HG02678 (cell line): ENCODE measurements at regions not wholly inside any gene's neighbourhood (a gene's known extent, or its start where the extent isn't known, plus 50 kb on each side); places are given as distances from the start of the nearest gene placed in this dataset.

Experiments
- ATAC-seq: cut with Tn5 transposase; IDR thresholded peaks from one replicate; pipeline ENCODE4 v1.9.1; 2021; ENCODE audit warnings: mild to moderate bottlenecking, moderate library complexity; ENCODE audit not compliant: unreplicated experiment

- no peak for ATAC-seq
These were observed 229.8 kb downstream of the PIK3C3 start for GRCh38 chr18:42184685-42185477.

DNA sequence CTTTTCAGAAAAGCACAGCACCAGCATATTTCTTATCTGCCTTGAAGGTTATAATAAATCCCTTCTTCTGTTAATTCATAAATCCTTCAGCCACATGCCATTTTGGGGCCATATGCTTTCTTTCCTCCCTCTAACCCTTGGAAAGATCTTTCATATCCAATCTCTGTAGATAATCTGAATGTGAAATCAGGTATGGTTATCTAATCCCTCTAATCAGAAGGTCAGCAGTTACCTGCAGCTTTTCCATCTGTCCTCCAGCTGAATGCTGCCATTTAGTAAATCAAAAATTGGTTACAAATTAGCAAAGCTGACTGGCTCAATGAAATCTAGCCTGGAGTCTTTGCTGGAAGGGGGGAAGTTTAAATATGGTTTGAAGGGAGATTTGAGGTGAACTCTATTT lies 230.5 kb downstream of the PIK3C3 start:
- ATAC-seq, result no peak

GRCh38 chr18:42187611-42188380 lies 232.8 kb downstream of the PIK3C3 start:
- peak; percentile 89 for ATAC-seq

- ATAC-seq, result no peak
These were observed 235.6 kb downstream of the PIK3C3 start for GRCh38 chr18:42190643-42191042.

GRCh38 chr18:42192251-42193248 lies 237.5 kb downstream of the PIK3C3 start:
- ATAC-seq, result no peak

GRCh38 chr18:42196651-42197050 lies 241.6 kb downstream of the PIK3C3 start:
- ATAC-seq, result no peak

DNA sequence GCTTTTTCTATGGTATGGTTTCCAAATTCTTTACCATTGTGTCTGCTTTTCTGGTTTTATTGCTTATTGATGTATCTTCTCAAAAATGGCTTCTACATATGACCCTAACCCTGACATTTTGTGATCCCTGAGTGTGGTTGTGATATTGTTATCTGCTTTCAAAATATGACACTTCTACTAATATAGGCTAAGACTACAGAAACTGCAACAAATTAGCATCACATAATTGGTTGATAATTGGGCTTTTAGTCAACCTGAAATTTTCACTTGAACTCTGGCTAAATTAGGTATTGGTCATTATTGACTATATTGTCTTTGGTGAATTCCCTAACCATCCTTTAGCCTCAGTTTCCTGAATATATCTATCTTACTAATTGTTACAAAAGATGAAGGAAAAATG lies 246.1 kb downstream of the PIK3C3 start:
- no peak for ATAC-seq

DNA sequence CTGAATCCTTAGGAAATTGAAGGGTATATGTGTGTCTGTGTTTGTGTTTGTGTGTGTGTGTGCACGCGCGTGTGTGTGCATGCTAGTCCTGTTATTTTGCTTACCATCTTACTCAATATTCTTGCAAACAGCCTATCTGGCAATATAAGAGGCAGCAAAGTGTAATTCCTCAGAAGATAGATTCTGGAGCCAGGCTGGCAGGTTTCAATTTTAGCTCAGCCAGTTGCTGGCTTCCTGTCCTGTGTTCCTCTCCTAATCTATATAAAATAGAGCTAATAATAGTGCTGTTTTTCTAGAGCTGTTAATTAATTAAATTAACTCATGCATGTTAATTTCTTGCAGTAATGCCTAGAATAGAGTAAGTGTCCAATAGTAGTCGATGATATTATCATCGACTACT lies 256.2 kb downstream of the PIK3C3 start:
- ATAC-seq, result no peak

GRCh38 chr18:42222557-42222956 lies 267.5 kb downstream of the PIK3C3 start:
- ATAC-seq, result no peak

DNA sequence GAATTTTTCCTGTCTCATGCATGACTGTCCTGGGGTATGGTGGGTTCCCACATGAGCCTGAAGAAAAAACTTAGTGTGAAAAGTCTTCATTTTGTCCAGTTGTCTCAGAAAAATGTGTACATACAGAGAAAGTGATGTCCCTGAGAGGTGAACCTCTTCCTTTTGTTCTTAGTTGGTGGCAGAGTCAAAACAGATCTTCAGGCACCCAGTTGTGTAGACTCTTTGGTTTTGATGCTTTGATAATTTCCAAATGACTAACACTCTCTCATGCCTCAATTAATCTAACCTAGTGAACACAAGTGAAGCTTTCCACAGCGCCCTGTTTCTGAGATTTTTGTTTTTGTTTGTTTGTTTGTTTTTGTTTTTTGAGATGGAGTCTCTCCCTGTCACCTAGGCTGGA lies 273.5 kb downstream of the PIK3C3 start:
- no peak for ATAC-seq

DNA sequence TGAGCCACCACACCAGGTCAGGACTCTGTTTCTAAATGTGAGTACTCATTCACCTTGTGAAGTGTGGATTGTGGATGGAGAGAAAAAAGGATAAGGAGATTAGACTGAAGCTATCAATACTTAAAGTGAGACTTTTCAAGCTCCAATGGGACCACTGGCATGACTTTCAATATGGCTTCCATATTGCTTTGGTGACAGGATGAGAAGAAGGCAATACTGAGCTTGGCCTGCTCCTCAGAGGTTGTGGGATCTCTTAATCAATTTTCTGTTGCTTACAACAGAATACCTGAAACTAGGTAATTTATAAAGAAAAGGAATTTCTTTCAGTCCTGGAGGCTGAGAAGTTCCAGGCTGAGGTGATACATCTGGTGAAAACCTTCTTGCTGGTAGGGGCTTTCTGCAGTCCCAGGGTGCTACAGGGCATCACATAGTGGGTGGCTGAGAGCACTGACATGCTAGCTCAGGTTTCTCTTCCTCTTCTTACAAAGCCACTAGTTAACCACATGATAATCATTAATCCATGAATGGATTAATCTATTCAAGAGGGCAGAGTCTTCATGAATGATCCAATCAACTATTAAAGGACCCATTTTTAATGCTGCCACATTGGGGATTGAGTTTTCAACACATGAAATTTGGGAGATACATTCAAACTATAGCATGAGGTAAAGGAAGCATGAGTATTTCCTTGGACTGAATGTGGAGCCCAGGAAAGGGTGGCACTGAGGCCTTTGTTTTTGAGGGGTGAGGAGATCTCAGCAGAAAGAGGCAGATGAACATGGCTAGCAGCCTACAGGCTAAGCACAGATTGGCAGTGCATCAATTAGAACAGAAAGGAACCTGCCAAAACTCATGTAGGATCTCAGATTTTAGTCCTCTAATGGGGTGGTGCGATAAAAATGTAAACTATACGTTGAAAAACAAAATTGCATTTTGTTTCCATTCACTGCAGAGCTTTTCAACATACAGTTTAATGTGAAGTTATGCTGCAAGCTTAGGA lies 274.5 kb downstream of the PIK3C3 start:
- peak; percentile 99 for ATAC-seq

DNA sequence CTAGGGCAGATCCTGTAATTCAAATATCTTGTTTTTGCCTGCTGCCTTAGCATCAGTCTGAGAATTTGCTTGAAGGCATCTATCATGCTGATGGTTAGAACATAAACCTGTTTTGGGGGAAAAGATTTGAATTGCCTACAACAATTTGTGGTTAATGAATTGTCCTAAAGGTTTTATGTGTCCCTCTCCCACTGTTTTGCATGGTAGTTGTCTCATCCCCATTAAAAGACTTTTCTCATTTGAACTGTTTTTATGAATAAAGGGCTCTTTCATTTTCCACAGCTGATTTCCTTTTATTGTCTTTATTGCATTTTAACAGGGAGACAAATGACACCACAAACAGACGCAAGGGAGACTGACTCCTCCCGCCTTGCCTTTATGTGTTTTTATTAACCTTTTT lies 275.6 kb downstream of the PIK3C3 start:
- no peak for ATAC-seq

DNA sequence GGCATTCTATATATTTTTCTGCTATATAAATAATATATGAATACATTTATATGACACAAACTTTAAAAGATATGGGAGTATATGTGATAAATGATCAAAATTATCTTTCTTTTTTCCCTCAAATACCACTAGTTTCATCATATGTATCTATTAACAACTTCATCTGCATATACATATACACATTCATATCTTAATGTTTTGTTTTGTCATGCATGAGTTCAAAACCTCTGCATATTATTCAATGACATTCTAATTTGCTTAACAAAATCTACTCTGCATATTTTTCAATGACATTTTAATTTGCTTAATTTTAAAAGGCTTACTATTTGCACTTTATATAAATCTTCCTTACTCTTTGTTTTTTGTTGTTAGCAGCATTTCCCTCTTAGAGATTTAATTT lies 276.2 kb downstream of the PIK3C3 start:
- no peak for ATAC-seq

DNA sequence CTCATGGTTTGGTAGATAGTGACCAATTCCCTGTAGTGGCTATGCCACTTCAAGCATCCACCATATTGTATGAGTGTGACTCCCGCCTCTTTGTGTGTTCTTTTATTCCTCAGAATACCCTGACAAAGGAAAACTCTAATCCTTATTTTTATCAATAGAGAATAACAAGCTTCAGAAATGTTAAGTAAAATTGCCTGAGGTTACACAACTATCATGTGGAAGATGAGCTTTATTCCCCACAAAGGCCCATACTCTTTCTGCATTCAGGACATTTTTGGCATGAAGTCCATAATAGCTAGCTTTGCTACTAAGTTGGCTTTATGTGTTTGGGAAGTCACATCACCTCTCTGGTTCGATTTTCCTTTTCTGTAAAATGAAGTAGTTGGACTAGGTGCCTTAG lies 276.8 kb downstream of the PIK3C3 start:
- ATAC-seq, result no peak

DNA sequence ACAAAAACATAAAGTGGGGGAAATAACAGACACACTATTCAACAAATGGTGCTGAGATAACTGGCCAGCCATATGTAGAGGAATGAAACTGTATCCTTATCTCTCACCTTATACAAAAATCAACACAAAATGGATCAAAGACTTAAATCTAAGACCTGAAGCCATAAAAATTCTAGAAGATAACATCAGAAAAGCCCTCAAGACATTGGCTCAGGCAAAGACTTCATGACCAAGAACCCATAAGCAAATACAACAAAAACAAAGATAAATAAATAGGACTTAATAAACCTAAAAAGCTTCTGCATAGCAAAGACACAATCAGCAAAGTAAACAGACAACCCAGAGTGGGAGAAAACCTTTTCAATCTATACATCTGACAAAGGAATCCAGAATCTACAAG lies 278.9 kb downstream of the PIK3C3 start:
- ATAC-seq, result no peak

GRCh38 chr18:42242758-42243157 lies 287.7 kb downstream of the PIK3C3 start:
- no peak for ATAC-seq

DNA sequence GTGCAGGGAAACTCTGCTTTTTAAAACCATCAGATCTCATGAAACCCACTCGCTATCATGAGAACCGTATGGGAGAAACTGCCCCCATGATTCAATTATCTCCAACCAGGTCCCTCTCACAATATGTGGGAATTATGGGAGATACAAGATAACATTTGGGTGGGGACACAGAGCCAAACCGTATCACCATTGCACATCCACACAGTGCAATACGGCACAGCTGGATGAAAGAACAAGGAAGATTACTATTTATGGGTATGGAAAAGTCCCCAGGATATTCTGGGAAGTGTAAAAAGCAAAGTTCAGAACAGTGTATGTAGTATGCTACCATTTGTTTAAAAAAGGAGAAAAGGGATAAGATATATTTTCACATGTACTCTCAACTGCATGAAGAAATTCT lies 290.1 kb downstream of the PIK3C3 start:
- ATAC-seq, result no peak

DNA sequence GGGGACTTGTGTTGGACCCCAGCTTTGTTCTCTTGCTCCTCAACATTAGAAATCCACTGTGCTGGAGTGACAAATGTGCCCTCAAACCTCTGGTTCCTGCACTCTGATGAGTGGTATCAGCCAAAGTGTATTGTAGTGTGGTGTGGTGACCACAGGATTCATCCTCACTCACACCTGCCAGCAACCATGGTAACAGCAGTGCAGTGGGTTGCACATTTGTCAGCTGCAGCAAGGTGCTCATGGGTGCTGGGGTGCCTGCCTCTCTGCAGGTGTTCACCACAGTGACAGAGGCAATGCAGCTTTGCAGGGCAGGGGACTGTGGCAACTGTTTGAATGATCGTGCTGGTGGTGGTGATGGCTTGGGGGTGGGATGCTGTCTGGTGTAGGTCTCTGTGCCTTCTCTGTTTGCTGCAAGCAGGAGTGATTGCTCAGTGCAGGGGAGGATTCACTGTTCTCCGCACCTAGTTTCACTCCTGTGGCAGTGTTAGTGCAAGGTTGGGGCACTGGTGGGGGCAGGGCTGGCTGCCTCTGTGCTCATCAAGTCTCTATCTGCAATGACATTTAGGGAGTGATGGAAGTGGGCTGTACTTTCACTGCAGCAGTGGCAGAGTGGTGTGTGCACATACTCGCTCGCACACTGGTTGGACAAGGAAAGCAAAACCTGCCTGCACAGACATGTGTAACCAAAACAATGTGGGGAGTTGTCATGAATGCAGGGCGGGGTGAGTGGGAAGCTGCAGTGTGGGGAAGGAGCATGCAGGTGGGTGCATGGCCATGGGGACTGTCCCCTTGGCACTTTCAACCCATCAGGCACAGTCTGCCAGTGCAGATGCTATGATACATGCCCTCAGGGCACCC lies 301.1 kb downstream of the PIK3C3 start:
- no peak for ATAC-seq
